Testis (tissue), 2 donors: ENCODE measurements at regions not wholly inside any gene's neighbourhood (a gene's known extent, or its start where the extent isn't known, plus 50 kb on each side); places are given as distances from the start of the nearest gene placed in this dataset.

Experiments
- DNase-seq: peaks from one replicate; pipeline ENCODE4 v3.0.0-alpha.2; 2019
- H3K27ac ChIP-seq, 2 donors: fragments of 200-600 bp; sonication (generic); one replicate each; pipeline ENCODE4 v1.5.1; 2019
- H3K27me3 ChIP-seq: fragments of 200-600 bp; sonication (generic); one replicate; pipeline ENCODE4 v1.5.1; 2019
- H3K36me3 ChIP-seq: fragments of 200-600 bp; sonication (generic); one replicate; pipeline ENCODE4 v1.5.1; 2017; ENCODE audit warnings: low read depth; ENCODE audit errors: missing control alignments
- H3K4me1 ChIP-seq: fragments of 200-600 bp; sonication (generic); one replicate; pipeline ENCODE4 v1.5.1; 2019
- H3K4me3 ChIP-seq, 2 donors: fragments of 200-600 bp; sonication (generic); one replicate each; pipeline ENCODE4 v1.5.1; 2017 to 2019
- H3K9me3 ChIP-seq: fragments of 200-600 bp; sonication (generic); one replicate; pipeline ENCODE4 v1.5.1; 2017
- CTCF ChIP-seq, 3 experiments: fragments of 450-650 bp in 2 of 3; fragments of 200-600 bp in 1 of 3; sonication (generic) in 1 of 3; IDR thresholded peaks; one replicate each; pipeline ENCODE4 v1.5.1; 2016 to 2019; ENCODE audit warnings: antibody characterized with exemption in 3 of 3, mild to moderate bottlenecking in 2 of 3, moderate library complexity in 1 of 3
- POLR2A ChIP-seq: fragments of 450-650 bp; IDR thresholded peaks from one replicate; pipeline ENCODE4 v1.6.1; 2017; ENCODE audit warnings: antibody characterized with exemption, mild to moderate bottlenecking, moderate library complexity
- WGBS, 2 donors: methylation state at CpG; one replicate each; pipeline ENCODE4 v1.1.5; 2018; 5-methylcytosine and 5-hydroxymethylcytosine counted together
- intact Hi-C: fragments of 100-400 bp; cut with DNase I; formaldehyde crosslinking; loops from one replicate; pipeline ENCODE4 v1.15.1; 2023; ENCODE audit warnings: low total_unique reads

- intact Hi-C loops: no loop called here
- Histone ChIP-seq H3K27me3 (no peaks in the 10 kb centered on the region), H3K36me3 (no peaks in the 10 kb centered on the region), H3K9me3 (no peaks in the 10 kb centered on the region), H3K4me1 (no peaks in the 10 kb centered on the region), H3K27ac (no peak overlapping the region), H3K4me3 (no peak overlapping the region)
- DNase-seq: no peak
- WGBS, 2 donors: 84 to 88% methylated on average over 1 of the region's 1 CpG
- TF ChIP-seq POLR2A (no peak), CTCF (IDR thresholded peaks at IDR 0.05) (no peak)
Measured at GRCh38 chr22:47320560-47320959, 558.1 kb downstream of the TBC1D22A start.

GRCh38 chr22:47318041-47318737 is 555.7 kb downstream of the TBC1D22A start:
- DNase-seq: no peak
- intact Hi-C loops: no loop called here
- TF ChIP-seq POLR2A: no peak
- TF ChIP-seq CTCF (IDR thresholded peaks at IDR 0.05): no peak
- Histone ChIP-seq H3K27me3 (no peaks in the 10 kb centered on the region), H3K27ac (no peak overlapping the region), H3K4me1 (no peaks in the 10 kb centered on the region), H3K36me3 (no peaks in the 10 kb centered on the region), H3K9me3 (no peaks in the 10 kb centered on the region), H3K4me3 (no peak overlapping the region)
- 79 to 83% methylated on average over 9 of the region's 9 CpGs for WGBS, 2 donors

- intact Hi-C loops: no loop called here
- Histone ChIP-seq H3K27me3 (no peaks in the 10 kb centered on the region), H3K4me1 (no peaks in the 10 kb centered on the region), H3K27ac (no peak overlapping the region), H3K36me3 (no peaks in the 10 kb centered on the region), H3K4me3 (no peak overlapping the region), H3K9me3 (no peaks in the 10 kb centered on the region)
- no peak for DNase-seq
- no peak for TF ChIP-seq POLR2A
- TF ChIP-seq CTCF (IDR thresholded peaks at IDR 0.05): no peak
- WGBS, 2 donors: 44 to 46% methylated on average over 7 of the region's 7 CpGs
Measured at GRCh38 chr22:47315862-47316419, 553.5 kb downstream of the TBC1D22A start.

GRCh38 chr22:47310601-47311000 is 548.2 kb downstream of the TBC1D22A start:
- no peak for TF ChIP-seq CTCF (IDR thresholded peaks at IDR 0.05)
- no peak for TF ChIP-seq POLR2A
- peaks cover 4% of the 10 kb centered on the region for H3K4me1 ChIP-seq
- no peak overlapping the region for H3K4me3 ChIP-seq
- H3K9me3 ChIP-seq: no peaks in the 10 kb centered on the region
- intact Hi-C loops: no loop called here
- H3K27ac ChIP-seq: no peak overlapping the region
- no peaks in the 10 kb centered on the region for H3K36me3 ChIP-seq
- WGBS, 2 donors: 88 to 97% methylated on average over 1 of the region's 1 CpG
- no peaks in the 10 kb centered on the region for H3K27me3 ChIP-seq
- no peak for DNase-seq

- no peaks in the 10 kb centered on the region for H3K9me3 ChIP-seq
- no peak overlapping the region for H3K27ac ChIP-seq
- no peaks in the 10 kb centered on the region for H3K27me3 ChIP-seq
- WGBS, 2 donors: 94 to 98% methylated on average over 4 of the region's 4 CpGs
- peaks cover 4% of the 10 kb centered on the region for H3K4me1 ChIP-seq
- no peak for DNase-seq
- no peak overlapping the region for H3K4me3 ChIP-seq
- no peaks in the 10 kb centered on the region for H3K36me3 ChIP-seq
- TF ChIP-seq POLR2A: no peak
- TF ChIP-seq CTCF (IDR thresholded peaks at IDR 0.05): no peak
- intact Hi-C loops: no loop called here
Measured at GRCh38 chr22:47309946-47310345, 547.5 kb downstream of the TBC1D22A start.
